Activated CD4-positive, alpha-beta memory T cell treated with anti-CD3 and anti-CD28 coated beads for 36 hours (primary cell): ENCODE measurements at regions not wholly inside any gene's neighbourhood (a gene's known extent, or its start where the extent isn't known, plus 50 kb on each side); places are given as distances from the start of the nearest gene placed in this dataset.

Experiments
- CTCF ChIA-PET: fragments of 350-600 bp; sonication (Branson Sonifier 250); formaldehyde crosslinking; loops from one replicate; lab custom pipeline; 2021; ENCODE audit warnings: antibody characterized with exemption, inconsistent platforms; lab: Charles Lee
- POLR2A ChIA-PET: fragments of 350-600 bp; sonication (Branson Sonifier 250); formaldehyde crosslinking; loops from one replicate; lab custom pipeline; 2021; ENCODE audit warnings: antibody characterized with exemption; lab: Charles Lee
- DNase-seq: peaks from one replicate; pipeline ENCODE4 v3.0.0-alpha.2; 2020
- H3K27ac Mint-ChIP-seq: one replicate; pipeline ENCODE4 v1.8.0; 2021; ENCODE audit warnings: mixed read lengths
- H3K27me3 Mint-ChIP-seq: one replicate; pipeline ENCODE4 v1.8.0; 2021; ENCODE audit warnings: mixed read lengths
- H3K36me3 Mint-ChIP-seq: one replicate; pipeline ENCODE4 v1.8.0; 2021; ENCODE audit warnings: mixed read lengths
- H3K4me1 Mint-ChIP-seq: one replicate; pipeline ENCODE4 v1.8.0; 2021; ENCODE audit warnings: low read depth, mixed read lengths
- H3K4me3 Mint-ChIP-seq: one replicate; pipeline ENCODE4 v1.8.0; 2021; ENCODE audit warnings: mild to moderate bottlenecking, mixed read lengths
- H3K9me3 Mint-ChIP-seq: one replicate; pipeline ENCODE4 v1.8.0; 2021; ENCODE audit warnings: mixed read lengths
- intact Hi-C: fragments of 100-400 bp; cut with micrococcal nuclease; formaldehyde crosslinking; loops from one replicate; pipeline ENCODE4 v1.15.1; 2023

DNA sequence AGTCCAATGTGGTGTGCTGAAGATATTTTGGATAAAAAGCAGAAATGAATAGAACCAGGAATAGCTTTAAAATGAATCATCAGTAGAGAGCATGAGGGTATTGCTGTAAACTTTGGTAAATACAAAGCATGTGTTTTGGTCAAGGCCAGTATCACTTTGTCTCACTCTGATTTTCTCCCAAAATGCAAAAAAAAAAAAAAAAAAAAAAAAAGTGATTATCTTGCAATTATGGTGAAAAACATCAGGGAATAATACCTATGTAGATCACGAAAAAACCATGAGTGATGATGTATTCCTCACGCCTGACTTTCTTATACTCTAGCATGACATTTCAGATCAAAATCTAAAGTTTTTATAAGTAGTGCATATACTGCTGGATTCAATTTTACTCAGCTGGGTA, 897.9 kb upstream of the FAT3 start:
- H3K36me3 Mint-ChIP-seq: no peaks in the 10 kb centered on the region
- ChIA-PET CTCF (no interaction called here), POLR2A (no interaction called here)
- intact Hi-C loops: no loop called here
- no peak for DNase-seq
- H3K27ac Mint-ChIP-seq: no peak overlapping the region
- no peaks in the 10 kb centered on the region for H3K4me1 Mint-ChIP-seq
- peaks cover 2% of the 10 kb centered on the region for H3K9me3 Mint-ChIP-seq
- no peaks in the 10 kb centered on the region for H3K27me3 Mint-ChIP-seq
- H3K4me3 Mint-ChIP-seq: no peak overlapping the region

DNA sequence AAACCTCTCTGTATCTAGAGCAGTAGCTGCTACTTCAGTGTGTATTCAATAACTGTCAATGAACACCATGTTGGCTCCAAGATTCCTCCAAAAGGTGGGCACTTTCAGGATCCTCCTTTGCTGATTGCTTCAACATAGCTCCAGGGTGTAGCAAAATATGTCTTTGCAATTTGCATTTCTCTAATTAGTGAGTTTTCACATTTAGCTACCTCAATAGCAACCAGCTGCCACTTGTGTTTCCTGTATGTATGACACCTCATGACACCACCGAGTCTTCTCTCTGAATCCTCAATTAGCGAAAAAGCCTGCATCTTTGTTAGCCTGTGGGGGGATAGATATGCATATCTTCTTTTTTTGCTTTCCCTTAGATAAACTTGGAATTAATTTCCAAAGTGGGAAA, 898.3 kb upstream of the FAT3 start:
- CTCF ChIA-PET: no interaction called here
- DNase-seq: no peak
- no peak overlapping the region for H3K27ac Mint-ChIP-seq
- peaks cover 2% of the 10 kb centered on the region for H3K9me3 Mint-ChIP-seq
- no peaks in the 10 kb centered on the region for H3K27me3 Mint-ChIP-seq
- no peaks in the 10 kb centered on the region for H3K36me3 Mint-ChIP-seq
- intact Hi-C loops: no loop called here
- POLR2A ChIA-PET: no interaction called here
- H3K4me1 Mint-ChIP-seq: no peaks in the 10 kb centered on the region
- no peak overlapping the region for H3K4me3 Mint-ChIP-seq

DNA sequence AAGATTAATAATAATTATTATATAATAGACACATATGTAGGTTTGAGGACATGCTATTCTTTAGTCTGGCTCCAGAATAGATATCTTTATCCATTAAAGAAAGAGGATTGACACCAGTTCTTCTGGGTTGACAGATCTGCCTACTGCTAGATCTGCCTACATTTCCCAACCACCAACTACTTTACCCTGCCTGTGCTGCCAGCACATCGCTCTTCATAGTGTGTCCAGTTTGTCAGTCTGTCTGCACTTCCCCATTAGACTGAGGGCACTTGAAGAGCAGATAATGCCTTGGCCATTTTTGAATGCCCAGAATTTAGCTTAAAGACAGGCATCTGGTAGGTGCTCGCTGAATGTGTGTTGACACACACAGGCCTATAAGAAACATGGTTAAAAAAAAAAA, 910.1 kb upstream of the FAT3 start:
- Mint-ChIP-seq H3K4me3 (no peak overlapping the region), H3K27me3 (no peaks in the 10 kb centered on the region), H3K4me1 (no peaks in the 10 kb centered on the region), H3K36me3 (no peaks in the 10 kb centered on the region), H3K9me3 (peaks cover 8% of the 10 kb centered on the region), H3K27ac (no peak overlapping the region)
- ChIA-PET CTCF (no interaction called here), POLR2A (no interaction called here)
- intact Hi-C loops: no loop called here
- no peak for DNase-seq

DNA sequence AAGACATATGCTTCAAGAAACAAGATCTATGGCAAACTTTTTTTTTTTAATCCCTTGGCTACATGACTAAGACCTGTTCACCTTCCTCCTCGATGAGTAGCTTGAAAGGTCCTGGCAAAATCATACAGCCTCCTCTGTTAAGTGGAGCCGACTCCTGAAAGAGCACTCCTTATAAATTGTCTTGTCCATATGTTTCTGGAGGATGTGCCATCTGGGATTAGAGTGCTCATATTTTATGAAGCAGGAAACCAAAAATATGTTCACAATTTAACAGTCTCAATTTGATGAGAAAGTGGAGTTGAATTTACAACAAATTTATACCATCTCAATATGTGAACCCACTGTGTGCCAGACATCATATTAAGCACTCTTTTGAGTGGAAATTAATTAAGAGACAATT, 912.1 kb upstream of the FAT3 start:
- intact Hi-C loops: no loop called here
- H3K4me1 Mint-ChIP-seq: no peaks in the 10 kb centered on the region
- no peak overlapping the region for H3K27ac Mint-ChIP-seq
- no peak overlapping the region for H3K4me3 Mint-ChIP-seq
- DNase-seq: no peak
- H3K27me3 Mint-ChIP-seq: no peaks in the 10 kb centered on the region
- POLR2A ChIA-PET: no interaction called here
- no peaks in the 10 kb centered on the region for H3K36me3 Mint-ChIP-seq
- peaks cover 8% of the 10 kb centered on the region for H3K9me3 Mint-ChIP-seq
- CTCF ChIA-PET: no interaction called here

DNA sequence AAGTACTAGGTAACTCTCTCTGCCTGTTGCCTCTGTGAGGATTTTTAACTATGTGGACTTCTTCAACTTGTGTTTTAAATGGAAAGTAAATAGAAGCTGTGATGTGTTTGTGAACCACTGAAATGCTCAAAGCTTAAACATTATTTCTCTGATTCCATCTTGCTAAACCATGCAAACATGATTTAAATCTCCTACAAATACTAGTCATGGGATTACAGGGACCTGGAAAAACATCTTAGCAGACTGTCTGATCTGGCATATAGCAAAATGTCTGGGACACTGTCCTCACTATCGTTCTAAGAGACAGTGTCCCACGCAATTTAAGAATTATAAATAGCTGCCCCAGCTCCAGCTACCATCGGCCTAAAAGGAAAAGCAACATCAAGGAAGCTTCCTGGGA, 914.5 kb upstream of the FAT3 start:
- intact Hi-C loops: no loop called here
- Mint-ChIP-seq H3K27me3 (no peaks in the 10 kb centered on the region), H3K4me3 (no peak overlapping the region), H3K27ac (no peak overlapping the region), H3K36me3 (no peaks in the 10 kb centered on the region), H3K4me1 (no peaks in the 10 kb centered on the region), H3K9me3 (peaks cover 8% of the 10 kb centered on the region)
- ChIA-PET POLR2A (no interaction called here), CTCF (no interaction called here)
- DNase-seq: no peak

DNA sequence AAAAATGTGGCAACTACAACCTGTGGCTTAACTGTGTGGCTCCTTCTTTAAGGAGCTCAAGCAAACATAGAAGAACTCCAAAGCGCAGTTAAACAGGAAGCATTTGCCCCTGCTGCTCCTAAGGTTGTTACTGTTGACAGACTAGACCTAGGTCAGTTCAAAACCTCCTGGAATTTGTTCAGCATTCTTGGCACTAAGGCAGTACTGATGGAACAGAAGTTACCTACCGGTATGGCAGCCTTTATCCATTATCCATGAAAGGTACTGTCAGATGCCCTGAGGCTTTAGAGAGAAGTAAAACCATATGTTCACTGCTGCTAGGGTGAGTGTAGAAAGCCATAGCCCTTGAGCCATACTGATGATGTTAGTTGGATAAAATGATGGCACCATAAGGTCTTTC, 916.5 kb upstream of the FAT3 start:
- CTCF ChIA-PET: no interaction called here
- no peak for DNase-seq
- H3K9me3 Mint-ChIP-seq: peaks cover 8% of the 10 kb centered on the region
- H3K27me3 Mint-ChIP-seq: no peaks in the 10 kb centered on the region
- no peak overlapping the region for H3K27ac Mint-ChIP-seq
- H3K4me3 Mint-ChIP-seq: no peak overlapping the region
- no peaks in the 10 kb centered on the region for H3K4me1 Mint-ChIP-seq
- no peaks in the 10 kb centered on the region for H3K36me3 Mint-ChIP-seq
- POLR2A ChIA-PET: no interaction called here
- intact Hi-C loops: no loop called here

DNA sequence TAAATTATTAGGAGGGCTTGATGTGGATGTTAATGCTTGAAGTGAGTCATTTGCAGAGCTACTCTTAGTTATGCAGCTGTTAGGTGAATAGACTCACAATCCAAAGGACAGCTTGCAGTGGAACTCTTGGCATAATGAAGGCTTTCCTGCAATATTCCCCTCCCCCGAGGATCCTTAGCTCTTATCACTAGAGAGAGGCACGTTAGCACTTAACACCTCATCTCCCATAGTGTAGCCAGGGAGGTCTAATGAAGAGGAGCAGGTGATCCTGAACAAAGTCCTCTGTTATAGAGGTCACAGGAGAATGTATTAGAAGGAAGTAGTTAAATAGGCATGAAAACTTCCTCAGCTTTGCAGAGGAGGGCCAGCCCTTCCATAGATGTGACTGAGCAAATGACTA, 919.2 kb upstream of the FAT3 start:
- Mint-ChIP-seq H3K36me3 (no peaks in the 10 kb centered on the region), H3K27me3 (no peaks in the 10 kb centered on the region), H3K9me3 (peaks cover 6% of the 10 kb centered on the region), H3K4me1 (no peaks in the 10 kb centered on the region), H3K4me3 (no peak overlapping the region), H3K27ac (no peak overlapping the region)
- intact Hi-C loops: no loop called here
- CTCF ChIA-PET: no interaction called here
- DNase-seq: no peak
- POLR2A ChIA-PET: no interaction called here

DNA sequence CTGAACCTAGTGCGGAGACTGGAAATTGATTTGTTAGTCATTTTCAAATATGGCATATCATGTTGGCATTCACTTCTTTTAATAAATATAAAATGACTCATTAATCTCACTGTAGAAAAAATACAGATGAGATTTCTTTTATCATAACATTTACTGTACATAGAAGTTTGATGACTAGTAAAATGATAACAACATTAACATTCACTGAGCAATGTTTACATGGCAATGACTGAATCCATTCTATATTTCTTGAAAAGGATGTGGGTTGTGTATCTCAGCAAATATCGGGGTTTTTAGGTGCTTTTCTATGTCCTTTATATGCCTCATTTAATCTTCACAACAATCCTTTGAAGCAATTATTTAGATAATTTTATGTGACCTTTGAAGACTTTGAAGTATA, 920.9 kb upstream of the FAT3 start:
- Mint-ChIP-seq H3K27ac (no peak overlapping the region), H3K4me3 (no peak overlapping the region), H3K36me3 (no peaks in the 10 kb centered on the region), H3K9me3 (peaks cover 3% of the 10 kb centered on the region), H3K27me3 (no peaks in the 10 kb centered on the region), H3K4me1 (no peaks in the 10 kb centered on the region)
- no peak for DNase-seq
- intact Hi-C loops: no loop called here
- ChIA-PET CTCF (no interaction called here), POLR2A (no interaction called here)

DNA sequence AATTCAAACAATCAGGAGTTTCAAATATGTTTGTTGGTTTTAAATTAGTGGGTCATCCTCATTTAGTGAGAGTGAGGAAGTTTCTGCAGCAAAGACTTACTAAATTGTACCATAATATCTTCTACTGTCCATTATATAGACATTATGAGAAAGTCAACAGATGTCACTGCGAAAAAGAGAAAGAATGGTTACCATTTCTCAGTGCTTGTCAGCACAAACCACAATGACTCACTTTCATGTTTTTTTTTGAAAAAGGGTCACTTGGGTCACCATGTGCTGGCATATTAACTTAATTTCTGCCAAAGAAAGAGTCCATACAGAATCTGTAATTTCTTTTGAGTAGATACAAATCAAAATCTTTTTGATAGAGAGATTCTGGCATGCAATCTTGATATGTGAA, 924.6 kb upstream of the FAT3 start:
- intact Hi-C loops: no loop called here
- Mint-ChIP-seq H3K27me3 (no peaks in the 10 kb centered on the region), H3K4me3 (no peak overlapping the region), H3K27ac (no peak overlapping the region), H3K9me3 (peaks cover 2% of the 10 kb centered on the region), H3K4me1 (no peaks in the 10 kb centered on the region), H3K36me3 (no peaks in the 10 kb centered on the region)
- DNase-seq: no peak
- ChIA-PET POLR2A (no interaction called here), CTCF (no interaction called here)

DNA sequence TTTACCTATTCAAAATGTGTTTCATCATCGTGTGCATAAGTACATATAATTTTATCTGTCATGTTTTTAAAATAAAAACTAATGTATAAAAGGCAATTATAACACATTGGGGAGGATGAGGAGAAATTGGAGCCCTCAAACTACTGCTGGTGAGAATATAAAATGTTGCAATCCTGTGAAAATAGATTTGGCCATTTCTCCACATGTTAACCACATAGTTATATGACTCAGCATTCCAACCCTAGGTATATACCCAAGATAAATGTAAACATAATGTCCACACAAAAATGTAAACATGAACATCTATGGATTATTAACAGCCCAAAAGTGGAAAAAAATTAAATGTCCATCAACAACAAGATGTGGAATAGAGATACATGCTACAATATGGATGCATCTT, 928.0 kb upstream of the FAT3 start:
- Mint-ChIP-seq H3K4me3 (no peak overlapping the region), H3K36me3 (no peaks in the 10 kb centered on the region), H3K9me3 (peaks cover 2% of the 10 kb centered on the region), H3K27ac (no peak overlapping the region), H3K27me3 (no peaks in the 10 kb centered on the region), H3K4me1 (no peaks in the 10 kb centered on the region)
- no peak for DNase-seq
- intact Hi-C loops: no loop called here
- POLR2A ChIA-PET: no interaction called here
- CTCF ChIA-PET: no interaction called here

DNA sequence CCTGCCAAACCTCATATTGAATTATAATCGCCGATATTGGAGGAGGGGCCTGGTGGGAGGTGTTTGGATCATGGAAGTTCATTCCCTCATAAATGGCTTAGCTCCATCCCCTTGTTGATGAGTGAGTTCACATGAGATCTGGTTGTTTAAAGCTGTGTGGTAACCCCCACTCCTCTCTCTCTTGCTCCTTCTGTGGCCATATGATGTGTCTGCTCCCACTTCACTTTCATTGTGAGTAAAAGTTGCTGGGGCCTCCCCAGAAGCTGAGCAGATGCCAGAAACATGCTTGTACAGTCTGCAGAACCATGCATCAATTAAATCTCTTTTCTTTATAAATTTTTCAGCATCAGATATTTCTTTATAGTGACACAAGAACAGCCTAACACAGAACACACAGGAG, 929.0 kb upstream of the FAT3 start:
- H3K4me1 Mint-ChIP-seq: no peaks in the 10 kb centered on the region
- H3K4me3 Mint-ChIP-seq: no peak overlapping the region
- H3K27me3 Mint-ChIP-seq: no peaks in the 10 kb centered on the region
- CTCF ChIA-PET: no interaction called here
- no peak for DNase-seq
- H3K36me3 Mint-ChIP-seq: no peaks in the 10 kb centered on the region
- intact Hi-C loops: no loop called here
- H3K27ac Mint-ChIP-seq: no peak overlapping the region
- peaks cover 2% of the 10 kb centered on the region for H3K9me3 Mint-ChIP-seq
- POLR2A ChIA-PET: no interaction called here

DNA sequence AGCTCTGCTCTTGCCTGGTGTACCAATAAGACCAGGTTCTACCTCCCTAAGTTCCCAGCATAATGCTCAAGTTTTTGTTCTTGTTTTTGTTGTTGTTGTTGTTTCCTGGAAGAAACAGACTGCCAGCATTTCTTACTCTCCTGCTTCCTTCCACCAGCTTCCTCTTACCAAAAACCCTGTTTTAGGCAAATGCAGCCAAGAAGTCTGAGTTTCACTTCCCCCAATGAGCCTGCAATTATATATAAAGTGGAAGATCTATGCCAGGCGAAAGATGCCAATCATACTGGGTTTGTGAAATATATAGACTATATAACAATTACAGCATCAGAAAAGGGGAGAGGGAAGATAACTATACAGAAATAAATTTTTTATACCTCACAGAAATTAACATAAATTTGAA, 931.5 kb upstream of the FAT3 start:
- intact Hi-C loops: no loop called here
- Mint-ChIP-seq H3K4me3 (no peak overlapping the region), H3K4me1 (no peaks in the 10 kb centered on the region), H3K9me3 (no peaks in the 10 kb centered on the region), H3K36me3 (no peaks in the 10 kb centered on the region), H3K27ac (no peak overlapping the region), H3K27me3 (no peaks in the 10 kb centered on the region)
- no peak for DNase-seq
- ChIA-PET CTCF (no interaction called here), POLR2A (no interaction called here)

DNA sequence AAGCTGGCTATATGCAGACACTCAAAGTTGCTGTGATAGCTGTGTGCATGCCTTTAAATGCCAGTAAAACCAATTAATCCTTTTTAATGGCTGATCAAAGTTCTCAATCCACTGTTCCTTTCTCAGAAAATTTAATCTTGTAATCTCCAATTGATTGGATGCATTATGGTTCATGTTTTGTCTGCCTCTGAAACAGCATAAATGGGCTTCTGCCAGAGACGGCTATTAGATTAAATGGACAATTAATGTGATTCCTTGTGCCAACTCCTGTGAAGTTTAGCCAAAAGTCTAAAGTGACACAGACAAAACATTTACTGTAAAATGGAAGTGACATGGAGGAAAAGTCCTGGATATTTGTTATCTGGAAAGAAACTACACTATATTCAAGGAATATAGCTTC, 952.5 kb upstream of the FAT3 start:
- peaks cover 3% of the 10 kb centered on the region for H3K9me3 Mint-ChIP-seq
- H3K4me3 Mint-ChIP-seq: no peak overlapping the region
- no peaks in the 10 kb centered on the region for H3K36me3 Mint-ChIP-seq
- no peak for DNase-seq
- H3K4me1 Mint-ChIP-seq: no peaks in the 10 kb centered on the region
- CTCF ChIA-PET: no interaction called here
- POLR2A ChIA-PET: no interaction called here
- H3K27ac Mint-ChIP-seq: no peak overlapping the region
- no peaks in the 10 kb centered on the region for H3K27me3 Mint-ChIP-seq
- intact Hi-C loops: no loop called here
